NB4 (cell line): ENCODE measurements at regions not wholly inside any gene's neighbourhood (a gene's known extent, or its start where the extent isn't known, plus 50 kb on each side); places are given as distances from the start of the nearest gene placed in this dataset.

Experiments used
- MYC ChIP-seq: IDR thresholded peaks from 2 replicates; pipeline ENCODE4 v1.6.1; 2011; ENCODE audit warnings: low read depth, low read length
- POLR2A ChIP-seq: IDR thresholded peaks from 2 replicates; pipeline ENCODE4 v1.6.1; 2011; ENCODE audit warnings: mild to moderate bottlenecking; ENCODE audit not compliant: insufficient read length; ENCODE audit errors: extremely low read depth
- TF ChIP-seq, protein P1 (sequence below): IDR thresholded peaks from one replicate; pipeline ENCODE4 v1.5.1; 2012; ENCODE audit warnings: low read depth, low read length
- TF ChIP-seq, protein P2 (sequence below): IDR thresholded peaks from 2 replicates; pipeline ENCODE4 v1.6.1; 2011; ENCODE audit warnings: low read depth, low read length

DNA sequence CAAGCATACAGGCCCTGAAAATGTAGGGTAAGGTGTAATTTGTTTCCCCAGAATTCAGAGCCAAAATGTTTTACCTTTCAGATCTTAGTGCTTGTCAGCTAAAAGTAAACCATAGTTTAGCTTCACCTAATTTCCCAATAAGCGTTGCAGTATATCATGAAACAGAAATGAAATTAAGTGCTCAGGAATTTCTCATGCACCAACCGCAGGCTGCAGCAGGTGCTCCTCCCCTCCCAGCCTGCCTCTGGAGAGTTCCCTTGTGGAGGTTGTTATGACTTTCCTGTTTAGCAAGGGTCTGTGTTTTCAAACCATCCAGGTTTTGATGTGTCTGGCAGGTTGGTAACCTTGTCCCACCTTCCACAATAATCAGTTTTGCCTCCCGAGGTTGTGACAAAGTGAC is 118.5 kb downstream of the HLX start:
- TF ChIP-seq, protein P1, sequence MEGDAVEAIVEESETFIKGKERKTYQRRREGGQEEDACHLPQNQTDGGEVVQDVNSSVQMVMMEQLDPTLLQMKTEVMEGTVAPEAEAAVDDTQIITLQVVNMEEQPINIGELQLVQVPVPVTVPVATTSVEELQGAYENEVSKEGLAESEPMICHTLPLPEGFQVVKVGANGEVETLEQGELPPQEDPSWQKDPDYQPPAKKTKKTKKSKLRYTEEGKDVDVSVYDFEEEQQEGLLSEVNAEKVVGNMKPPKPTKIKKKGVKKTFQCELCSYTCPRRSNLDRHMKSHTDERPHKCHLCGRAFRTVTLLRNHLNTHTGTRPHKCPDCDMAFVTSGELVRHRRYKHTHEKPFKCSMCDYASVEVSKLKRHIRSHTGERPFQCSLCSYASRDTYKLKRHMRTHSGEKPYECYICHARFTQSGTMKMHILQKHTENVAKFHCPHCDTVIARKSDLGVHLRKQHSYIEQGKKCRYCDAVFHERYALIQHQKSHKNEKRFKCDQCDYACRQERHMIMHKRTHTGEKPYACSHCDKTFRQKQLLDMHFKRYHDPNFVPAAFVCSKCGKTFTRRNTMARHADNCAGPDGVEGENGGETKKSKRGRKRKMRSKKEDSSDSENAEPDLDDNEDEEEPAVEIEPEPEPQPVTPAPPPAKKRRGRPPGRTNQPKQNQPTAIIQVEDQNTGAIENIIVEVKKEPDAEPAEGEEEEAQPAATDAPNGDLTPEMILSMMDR, result no peak
- TF ChIP-seq POLR2A (no peak), MYC (no peak)
- TF ChIP-seq, protein P2, sequence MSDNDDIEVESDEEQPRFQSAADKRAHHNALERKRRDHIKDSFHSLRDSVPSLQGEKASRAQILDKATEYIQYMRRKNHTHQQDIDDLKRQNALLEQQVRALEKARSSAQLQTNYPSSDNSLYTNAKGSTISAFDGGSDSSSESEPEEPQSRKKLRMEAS, result no peak
